Adrenal gland (tissue), 9 donors: ENCODE measurements at regions not wholly inside any gene's neighbourhood (a gene's known extent, or its start where the extent isn't known, plus 50 kb on each side); places are given as distances from the start of the nearest gene placed in this dataset.

Experiments
- DNase-seq, 7 donors: peaks; one replicate each; pipeline ENCODE4 v3.0.0-alpha.2; 2019 to 2020
- H3K27ac ChIP-seq, 5 donors: fragments of 200-600 bp; sonication (generic) in 4 of 5; 1 replicate in 3 of 5; 2 replicates in 2 of 5; pipeline versions ENCODE4 v1.5.1 to v1.8.0; 2016 to 2020; ENCODE audit warnings: mild to moderate bottlenecking in 1 of 5
- H3K27me3 ChIP-seq: fragments of 200-600 bp; 2 replicates; pipeline ENCODE4 v1.8.0; 2021
- H3K36me3 ChIP-seq, 2 donors: fragments of 200-600 bp; replicated peaks in 1 of 2; 1 replicate in 1 of 2; 2 replicates in 1 of 2; pipeline versions ENCODE4 v1.5.1 to v1.8.0; 2018 to 2022
- H3K4me1 ChIP-seq, 2 donors: fragments of 200-600 bp; replicated peaks in 1 of 2; 1 replicate in 1 of 2; 2 replicates in 1 of 2; pipeline versions ENCODE4 v1.5.1 to v1.8.0; 2018 to 2021
- H3K4me3 ChIP-seq, 4 donors: fragments of 200-600 bp; sonication (generic) in 3 of 4; one replicate each; pipeline ENCODE4 v1.5.1; 2016 to 2018
- H3K9me3 ChIP-seq, 3 donors: fragments of 200-600 bp; sonication (generic) in 1 of 3; replicated peaks in 1 of 3; 1 replicate in 2 of 3; 2 replicates in 1 of 3; pipeline versions ENCODE4 v1.5.1 to v1.8.0; 2016 to 2021
- POLR2A ChIP-seq, 2 donors: fragments of 450-650 bp; IDR thresholded peaks; one replicate each; pipeline ENCODE4 v1.6.1; 2017; ENCODE audit warnings: antibody characterized with exemption in 2 of 2, mild to moderate bottlenecking in 2 of 2, moderate library complexity in 1 of 2
- WGBS, 4 donors: extraction: QIAGEN DNeasy Blood & Tissue Kit in 2 of 4; methylation state at CpG; one replicate each; pipeline versions ENCODE4 v1.1.5 to v1.1.7; 2013 to 2017; 5-methylcytosine and 5-hydroxymethylcytosine counted together
- intact Hi-C, 2 donors: fragments of 100-400 bp; cut with DNase I; formaldehyde crosslinking; loops; one replicate each; pipeline versions ENCODE4 v1.14.1 to v1.15.0; 2022 to 2023
- TF ChIP-seq, protein P1 (sequence below), 6 experiments: fragments of 450-650 bp in 4 of 6; fragments of 200-600 bp in 2 of 6; sonication (generic) in 1 of 6; IDR thresholded peaks; 1 replicate in 5 of 6; 2 replicates in 1 of 6; pipeline versions ENCODE4 v1.5.1 to v1.8.0; 2016 to 2021; ENCODE audit warnings: antibody characterized with exemption in 6 of 6, mild to moderate bottlenecking in 2 of 6, moderate library complexity in 1 of 6
- donor health status: healthy with polysubstance abuse.
- donor health status: Bipolar disorder and iron deficiency.
- donor health status: DM: yes; HTN: yes; CAD: no.
- donor health status: DM: no; HTN: no; CAD: no.
- donor health status: DM: no; HTN: no; CAD: no.

- DNase-seq, result no peak
- Histone ChIP-seq H3K27ac (no peak overlapping the region), H3K4me3 (no peak overlapping the region), H3K9me3 (no peaks in the 10 kb centered on the region), H3K36me3 (no peaks in the 10 kb centered on the region), H3K27me3 (no peaks in the 10 kb centered on the region), H3K4me1 (no peaks in the 10 kb centered on the region)
- no peak for TF ChIP-seq POLR2A (IDR thresholded peaks at IDR 0.05)
- TF ChIP-seq, protein P1, sequence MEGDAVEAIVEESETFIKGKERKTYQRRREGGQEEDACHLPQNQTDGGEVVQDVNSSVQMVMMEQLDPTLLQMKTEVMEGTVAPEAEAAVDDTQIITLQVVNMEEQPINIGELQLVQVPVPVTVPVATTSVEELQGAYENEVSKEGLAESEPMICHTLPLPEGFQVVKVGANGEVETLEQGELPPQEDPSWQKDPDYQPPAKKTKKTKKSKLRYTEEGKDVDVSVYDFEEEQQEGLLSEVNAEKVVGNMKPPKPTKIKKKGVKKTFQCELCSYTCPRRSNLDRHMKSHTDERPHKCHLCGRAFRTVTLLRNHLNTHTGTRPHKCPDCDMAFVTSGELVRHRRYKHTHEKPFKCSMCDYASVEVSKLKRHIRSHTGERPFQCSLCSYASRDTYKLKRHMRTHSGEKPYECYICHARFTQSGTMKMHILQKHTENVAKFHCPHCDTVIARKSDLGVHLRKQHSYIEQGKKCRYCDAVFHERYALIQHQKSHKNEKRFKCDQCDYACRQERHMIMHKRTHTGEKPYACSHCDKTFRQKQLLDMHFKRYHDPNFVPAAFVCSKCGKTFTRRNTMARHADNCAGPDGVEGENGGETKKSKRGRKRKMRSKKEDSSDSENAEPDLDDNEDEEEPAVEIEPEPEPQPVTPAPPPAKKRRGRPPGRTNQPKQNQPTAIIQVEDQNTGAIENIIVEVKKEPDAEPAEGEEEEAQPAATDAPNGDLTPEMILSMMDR (IDR thresholded peaks at IDR 0.05), result no peak
- intact Hi-C loops, result no loop called here
- 81 to 95% (median 90%) methylated on average over 2 of the region's 2 CpGs for WGBS, 4 donors
Measured at GRCh38 chr1:103197216-103197615, 88.9 kb upstream of the COL11A1 start.

GRCh38 chr1:103194984-103195383, 86.7 kb upstream of the COL11A1 start:
- Histone ChIP-seq H3K27ac (no peak overlapping the region), H3K9me3 (no peaks in the 10 kb centered on the region), H3K36me3 (no peaks in the 10 kb centered on the region), H3K27me3 (no peaks in the 10 kb centered on the region), H3K4me3 (no peak overlapping the region), H3K4me1 (no peaks in the 10 kb centered on the region)
- TF ChIP-seq, protein P1 (IDR thresholded peaks at IDR 0.05), result no peak
- no peak for TF ChIP-seq POLR2A (IDR thresholded peaks at IDR 0.05)
- WGBS, 4 donors, result 60 to 70% (median 68%) methylated on average over 4 of the region's 4 CpGs
- intact Hi-C loops, result no loop called here
- no peak for DNase-seq

DNA sequence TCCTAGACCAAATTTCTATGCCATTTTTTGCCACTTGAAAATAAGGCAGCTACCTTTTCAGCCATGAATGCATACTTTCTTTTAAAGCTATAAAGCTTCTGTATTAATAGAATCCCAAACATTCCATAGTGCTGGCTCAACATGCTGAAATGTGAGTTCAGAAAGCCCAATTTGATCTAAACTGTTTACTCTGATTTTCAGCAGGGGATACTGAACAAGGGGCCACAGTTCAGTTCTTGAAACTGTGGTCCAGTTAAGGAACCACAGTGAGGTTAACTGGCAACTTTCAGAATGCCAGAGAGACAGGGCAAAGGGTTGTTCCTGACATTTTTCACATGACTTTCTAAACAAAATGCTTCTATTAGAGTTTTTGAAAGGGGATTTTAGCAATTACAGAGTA, 85.7 kb upstream of the COL11A1 start:
- Histone ChIP-seq H3K36me3 (no peaks in the 10 kb centered on the region), H3K27ac (no peak overlapping the region), H3K4me1 (no peaks in the 10 kb centered on the region), H3K27me3 (no peaks in the 10 kb centered on the region), H3K4me3 (no peak overlapping the region), H3K9me3 (no peaks in the 10 kb centered on the region)
- TF ChIP-seq, protein P1 (IDR thresholded peaks at IDR 0.05), result no peak
- no peak for TF ChIP-seq POLR2A (IDR thresholded peaks at IDR 0.05)
- no peak for DNase-seq
- intact Hi-C loops, result no loop called here

DNA sequence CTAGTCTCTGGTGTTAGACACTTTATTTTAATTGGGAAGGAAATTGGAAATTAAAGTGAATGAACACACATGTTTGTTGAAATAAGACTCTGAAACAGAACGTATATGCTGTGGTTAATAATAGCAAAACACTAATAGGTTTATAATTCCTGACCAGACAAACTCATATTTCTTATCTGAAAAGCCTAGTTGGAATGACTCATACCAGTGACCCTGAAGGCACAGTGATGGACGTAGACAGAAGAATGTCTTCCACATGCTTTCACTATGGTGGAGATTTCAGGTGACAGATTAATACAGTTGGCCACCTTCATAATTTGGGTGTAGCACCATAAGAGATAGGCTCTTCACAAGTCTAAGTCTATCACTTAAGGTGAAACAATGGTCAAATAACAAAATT, 83.0 kb upstream of the COL11A1 start:
- no peaks in the 10 kb centered on the region for H3K27me3 ChIP-seq
- no peak for TF ChIP-seq POLR2A (IDR thresholded peaks at IDR 0.05)
- TF ChIP-seq, protein P1 (IDR thresholded peaks at IDR 0.05), result no peak
- DNase-seq, result no peak
- no peak overlapping the region for H3K4me3 ChIP-seq
- H3K27ac ChIP-seq, result no peak overlapping the region
- WGBS, 4 donors, result 23 to 44% (median 30%) methylated on average over 2 of the region's 2 CpGs
- H3K4me1 ChIP-seq, result no peaks in the 10 kb centered on the region
- H3K9me3 ChIP-seq, result no peaks in the 10 kb centered on the region
- H3K36me3 ChIP-seq, result no peaks in the 10 kb centered on the region
- intact Hi-C loops, result no loop called here
